ENCODE measurements at regions not wholly inside any gene's neighbourhood (a gene's known extent, or its start where the extent isn't known, plus 50 kb on each side); places are given as distances from the start of the nearest gene placed in this dataset.

- no peak for TF ChIP-seq EZH2 (IDR thresholded peaks at IDR 0.05)
- no peak for TF ChIP-seq POLR2A (IDR thresholded peaks at IDR 0.05; ENCODE audit: borderline replicate concordance, extremely low read depth, insufficient read depth, insufficient read length)
- TF ChIP-seq, protein P1, sequence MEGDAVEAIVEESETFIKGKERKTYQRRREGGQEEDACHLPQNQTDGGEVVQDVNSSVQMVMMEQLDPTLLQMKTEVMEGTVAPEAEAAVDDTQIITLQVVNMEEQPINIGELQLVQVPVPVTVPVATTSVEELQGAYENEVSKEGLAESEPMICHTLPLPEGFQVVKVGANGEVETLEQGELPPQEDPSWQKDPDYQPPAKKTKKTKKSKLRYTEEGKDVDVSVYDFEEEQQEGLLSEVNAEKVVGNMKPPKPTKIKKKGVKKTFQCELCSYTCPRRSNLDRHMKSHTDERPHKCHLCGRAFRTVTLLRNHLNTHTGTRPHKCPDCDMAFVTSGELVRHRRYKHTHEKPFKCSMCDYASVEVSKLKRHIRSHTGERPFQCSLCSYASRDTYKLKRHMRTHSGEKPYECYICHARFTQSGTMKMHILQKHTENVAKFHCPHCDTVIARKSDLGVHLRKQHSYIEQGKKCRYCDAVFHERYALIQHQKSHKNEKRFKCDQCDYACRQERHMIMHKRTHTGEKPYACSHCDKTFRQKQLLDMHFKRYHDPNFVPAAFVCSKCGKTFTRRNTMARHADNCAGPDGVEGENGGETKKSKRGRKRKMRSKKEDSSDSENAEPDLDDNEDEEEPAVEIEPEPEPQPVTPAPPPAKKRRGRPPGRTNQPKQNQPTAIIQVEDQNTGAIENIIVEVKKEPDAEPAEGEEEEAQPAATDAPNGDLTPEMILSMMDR (IDR thresholded peaks at IDR 0.05 in 2 of 3, conservative IDR thresholded peaks at IDR 0.05 in 1 of 3; ENCODE audit: borderline replicate concordance in 1 of 3, insufficient read depth in 1 of 3, low read depth in 2 of 3, low read length in 2 of 3): no peak
These were observed 472.4 kb downstream of the ATP23 start for GRCh38 chr12:58413794-58414193.
